KG1 (cell line): ENCODE measurements at regions not wholly inside any gene's neighbourhood (a gene's known extent, or its start where the extent isn't known, plus 50 kb on each side); places are given as distances from the start of the nearest gene placed in this dataset.

ENCODE experiments used
- DNase-seq: peaks from one replicate; lab custom pipeline; 2025; lab: John Stamatoyannopoulos, UW

GRCh38 chr9:86445671-86446070, 91.5 kb upstream of the TUT7 start:
- no peak for DNase-seq

GRCh38 chr9:86443992-86444391, 89.8 kb upstream of the TUT7 start:
- DNase-seq, result no peak

- peak; percentile 7 for DNase-seq
These were observed 80.0 kb upstream of the TUT7 start for GRCh38 chr9:86434039-86434726.

GRCh38 chr9:86424251-86424891, 70.2 kb upstream of the TUT7 start:
- DNase-seq, result no peak

- no peak for DNase-seq
These were observed 60.0 kb upstream of the TUT7 start for GRCh38 chr9:86413971-86414880.

GRCh38 chr9:86410281-86410680, 56.1 kb upstream of the TUT7 start:
- DNase-seq, result no peak

- no peak for DNase-seq
These were observed 53.9 kb upstream of the TUT7 start for GRCh38 chr9:86408121-86408520.

- DNase-seq, result no peak
These were observed 52.8 kb upstream of the TUT7 start for GRCh38 chr9:86407022-86407421.

- no peak for DNase-seq
These were observed 52.2 kb upstream of the TUT7 start for GRCh38 chr9:86406366-86406765.

GRCh38 chr9:86405926-86406325, 51.7 kb upstream of the TUT7 start:
- no peak for DNase-seq

GRCh38 chr9:86405086-86405491, 50.9 kb upstream of the TUT7 start:
- no peak for DNase-seq
